HepG2 (cell line): ENCODE measurements at regions not wholly inside any gene's neighbourhood (a gene's known extent, or its start where the extent isn't known, plus 50 kb on each side); places are given as distances from the start of the nearest gene placed in this dataset.

Experiments used
- ATAC-seq: fragments of 200-7000 bp; cut with Tn5 transposase; 3 replicates; pipeline ENCODE4 v1.9.1; 2020; ENCODE audit warnings: mild to moderate bottlenecking, moderate library complexity
- BruUV-seq: library from RNA; stranded (reverse); fragments of 400-500 nt; replicated peaks from 2 replicates; lab custom pipeline; 2021; lab: Mats Ljungman, UMichigan
- CTCF ChIA-PET: fragments of 300-600 bp; formaldehyde crosslinking; extraction: SDS; loops from one replicate; lab custom pipeline; 2021; ENCODE audit warnings: low total read pairs, inconsistent platforms, low intra/inter-chr PET ratio; lab: Yijun Ruan, JAX
- POLR2A ChIA-PET: fragments of 350-600 bp; sonication (Branson Sonifier 250); formaldehyde crosslinking; loops from one replicate; lab custom pipeline; 2020; ENCODE audit warnings: antibody characterized with exemption, inconsistent platforms; lab: Yijun Ruan, JAX
- DNase-seq: peaks from one replicate; pipeline ENCODE4 v3.0.0-alpha.2; 2015; ENCODE audit warnings: low spot score
- FAIRE-seq: peaks from 3 replicates; lab custom pipeline; 2011; peaks lifted over from hg19 to GRCh38; lab: Jason Lieb, UNC
- H2AFZ ChIP-seq: one replicate; pipeline ENCODE4 v1.6.1; 2011; ENCODE audit warnings: low read length, inconsistent platforms
- H3K27ac ChIP-seq: fragments of 300-600 bp; 3 replicates; pipeline ENCODE4 v1.8.0; 2011; ENCODE audit warnings: mixed run types, mild to moderate bottlenecking, mixed read lengths, low read length, inconsistent platforms; ENCODE audit not compliant: insufficient read depth; ENCODE audit errors: extremely low read length
- H3K27me3 ChIP-seq, 2 experiments: fragments of 200-600 bp in 1 of 2; 2 replicates in 1 of 2; 3 replicates in 1 of 2; pipeline versions ENCODE4 v1.6.0 to v1.8.0; 2011; ENCODE audit warnings: low read length in 2 of 2, mild to moderate bottlenecking in 2 of 2, moderate library complexity in 2 of 2, inconsistent platforms in 1 of 2; ENCODE audit not compliant: insufficient read depth in 2 of 2, control insufficient read depth in 1 of 2
- H3K36me3 ChIP-seq, 2 experiments: fragments of 200-600 bp in 1 of 2; replicated peaks in 1 of 2; 2 replicates in 1 of 2; 3 replicates in 1 of 2; pipeline versions ENCODE4 v1.5.1 to v1.8.0; 2011; ENCODE audit warnings: low read length in 2 of 2, inconsistent platforms in 1 of 2; ENCODE audit not compliant: insufficient read depth in 2 of 2, control insufficient read depth in 1 of 2
- H3K4me1 ChIP-seq: 2 replicates; pipeline ENCODE4 v1.5.1; 2012; ENCODE audit warnings: low read length, inconsistent platforms; ENCODE audit not compliant: insufficient read depth
- H3K4me2 ChIP-seq: 2 replicates; pipeline ENCODE4 v1.6.0; 2011; ENCODE audit warnings: low read depth, low read length, inconsistent platforms
- H3K4me3 ChIP-seq, 3 experiments: fragments of 200-600 bp in 1 of 3; sonication (generic), shearing (Covaris generic) in 1 of 3; replicated peaks in 1 of 3; 2 replicates each; pipeline ENCODE4 v1.5.1; 2011 to 2016; ENCODE audit warnings: low read length in 3 of 3, inconsistent platforms in 2 of 3, low read depth in 2 of 3, mild to moderate bottlenecking in 2 of 3, control low read depth in 1 of 3, mixed read lengths in 1 of 3; ENCODE audit not compliant: insufficient read depth in 1 of 3
- H3K79me2 ChIP-seq: one replicate; pipeline ENCODE4 v1.6.1; 2011; ENCODE audit warnings: low read length, inconsistent platforms; ENCODE audit not compliant: insufficient read depth
- H3K9ac ChIP-seq: 2 replicates; pipeline ENCODE4 v1.6.0; 2011; ENCODE audit warnings: mild to moderate bottlenecking, low read depth, low read length, inconsistent platforms; ENCODE audit not compliant: insufficient read depth
- H3K9me3 ChIP-seq: 2 replicates; pipeline ENCODE4 v1.5.1; 2012; ENCODE audit warnings: mild to moderate bottlenecking, low read length
- H4K20me1 ChIP-seq: 2 replicates; pipeline ENCODE4 v1.6.0; 2011; ENCODE audit warnings: inconsistent platforms, mild to moderate bottlenecking, low read length, moderate library complexity; ENCODE audit not compliant: insufficient read depth
- BORCS8-MEF2B ChIP-seq: sonication (generic); formaldehyde crosslinking; IDR thresholded peaks from 2 replicates; pipeline ENCODE4 v1.8.0; 2022; ENCODE audit warnings: mild to moderate bottlenecking, missing genetic modification reagents
- E2F5 ChIP-seq: sonication (generic); formaldehyde crosslinking; conservative IDR thresholded peaks from 2 replicates; pipeline ENCODE4 v1.4.0; 2020; ENCODE audit warnings: missing genetic modification reagents
- NCOA1 ChIP-seq: sonication (generic); formaldehyde crosslinking; IDR thresholded peaks from 2 replicates; pipeline ENCODE4 v1.9.0; 2021; ENCODE audit warnings: missing genetic modification reagents
- NR2F6 ChIP-seq, 2 experiments: IDR thresholded peaks; 2 replicates each; pipeline ENCODE4 v1.6.1; 2016; ENCODE audit warnings: antibody characterized with exemption in 1 of 2, mild to moderate bottlenecking in 1 of 2
- POLR2A ChIP-seq, 2 experiments: IDR thresholded peaks; 2 replicates each; pipeline ENCODE4 v1.6.1; 2011; ENCODE audit warnings: low read depth in 2 of 2, low read length in 2 of 2, mild to moderate bottlenecking in 1 of 2, moderate library complexity in 1 of 2; ENCODE audit not compliant: insufficient read depth in 1 of 2
- RXRB ChIP-seq: IDR thresholded peaks from 2 replicates; pipeline ENCODE4 v1.6.1; 2016; ENCODE audit warnings: borderline replicate concordance, missing genetic modification reagents, missing compliant biosample characterization
- ZNF343 ChIP-seq: sonication (generic); formaldehyde crosslinking; IDR thresholded peaks from 2 replicates; pipeline ENCODE4 v1.4.0; 2020; ENCODE audit warnings: mild to moderate bottlenecking, missing genetic modification reagents
- ZNF446 ChIP-seq: sonication (generic); formaldehyde crosslinking; IDR thresholded peaks from 2 replicates; pipeline ENCODE4 v1.5.0; 2020; ENCODE audit warnings: mild to moderate bottlenecking, missing genetic modification reagents
- ZNF800 ChIP-seq: sonication (generic); formaldehyde crosslinking; IDR thresholded peaks from 2 replicates; pipeline ENCODE4 v1.4.0; 2020; ENCODE audit warnings: missing genetic modification reagents
- ZSCAN22 ChIP-seq: sonication (generic); formaldehyde crosslinking; IDR thresholded peaks from 2 replicates; pipeline ENCODE4 v1.4.0; 2020; ENCODE audit warnings: mild to moderate bottlenecking, missing genetic modification reagents
- WGBS: methylation state at CpG from one replicate; pipeline ENCODE4 v1.1.6; 2017; ENCODE audit warnings: low lambda C conversion rate; 5-methylcytosine and 5-hydroxymethylcytosine counted together
- in situ Hi-C: cut with HindIII; loops from 2 replicates; pipeline ENCODE4 v1.10.0; 2017; ENCODE audit warnings: low pct_unique_long_range_greater_than_20kb; ENCODE audit not compliant: extremely low pct_ligation_motif_present
- intact Hi-C: fragments of 100-400 bp; cut with micrococcal nuclease; formaldehyde crosslinking; loops from one replicate; pipeline ENCODE4 v1.10.0; 2022; ENCODE audit not compliant: unreplicated experiment

- no peak for ATAC-seq
- no peaks in the 10 kb centered on the region for H3K36me3 ChIP-seq
- no peak overlapping the region for H3K9ac ChIP-seq
- H3K4me2 ChIP-seq, result no peak overlapping the region
- H3K4me1 ChIP-seq, result no peaks in the 10 kb centered on the region
- CTCF ChIA-PET, result no interaction called here
- no peak overlapping the region for H3K27ac ChIP-seq
- WGBS, result 0% methylated on average over 1 of the region's 1 CpG
- H3K79me2 ChIP-seq, result no peaks in the 10 kb centered on the region
- POLR2A ChIA-PET, result no interaction called here
- no TSS peak for BruUV-seq
- no peaks in the 10 kb centered on the region for H4K20me1 ChIP-seq
- in situ Hi-C loops, result no loop called here
- no peak for TF ChIP-seq NCOA1 (CRISPR knock-in tag)
- no peak for TF ChIP-seq ZNF800 (CRISPR knock-in tag)
- no peak for TF ChIP-seq POLR2A (IDR thresholded peaks at IDR 0.05; ENCODE audit: insufficient read depth in 1 of 2, low read depth in 2 of 2, low read length in 2 of 2)
- no peak for TF ChIP-seq E2F5 (CRISPR knock-in tag)
- TF ChIP-seq ZNF343 (CRISPR knock-in tag), result no peak
- no peak for TF ChIP-seq RXRB
- no peak for TF ChIP-seq ZNF446 (CRISPR knock-in tag)
- no peak for TF ChIP-seq NR2F6 (IDR thresholded peaks at IDR 0.05)
- TF ChIP-seq NR2F6 (CRISPR knock-in tag; IDR thresholded peaks at IDR 0.05), result no peak
- no peak for TF ChIP-seq ZSCAN22 (CRISPR knock-in tag)
- TF ChIP-seq BORCS8-MEF2B, result no peak
- TF ChIP-seq, all 625 proteins: peak for 0
- Histone ChIP-seq H3K9me3 (peaks cover 6% of the 10 kb centered on the region; the same call in 1 of the 2 replicates), H2AFZ (no peak overlapping the region), H3K4me3 (no peak overlapping the region), H3K27me3 (no peaks in the 10 kb centered on the region)
- intact Hi-C loops, result no loop called here
- FAIRE-seq (no peak), DNase-seq (no peak)
These were observed 962.9 kb upstream of the FANCL start for GRCh38 chr2:59204040-59204439.
